ENCODE measurements at regions not wholly inside any gene's neighbourhood (a gene's known extent, or its start where the extent isn't known, plus 50 kb on each side); places are given as distances from the start of the nearest gene placed in this dataset.

DNA sequence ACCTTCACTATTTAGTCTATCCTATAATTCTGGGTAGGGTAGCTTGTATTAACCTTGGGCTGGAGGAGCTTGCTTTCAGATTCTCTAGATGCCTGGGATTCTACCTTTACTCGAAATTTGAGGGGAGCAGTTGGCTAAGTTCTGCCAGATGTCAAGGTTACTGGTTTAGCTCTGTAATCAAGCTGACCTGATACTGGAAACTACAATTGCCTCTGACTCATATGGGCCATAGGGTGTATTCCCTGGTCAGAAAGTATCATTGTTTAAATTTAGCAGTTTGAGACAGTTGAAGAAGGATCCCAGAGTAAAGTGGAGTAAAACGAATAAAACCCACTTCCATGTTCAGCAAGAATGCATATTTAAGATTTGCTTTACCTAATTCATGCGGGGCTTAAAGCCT, 337.6 kb downstream of the SPIN4 start:
- TF ChIP-seq CUX1 (CRISPR knock-in tag; IDR thresholded peaks at IDR 0.05) (no peak), UBTF (IDR thresholded peaks at IDR 0.05; ENCODE audit: borderline replicate concordance in 1 of 2, low read depth in 2 of 2, low read length in 2 of 2) (no peak), SETDB1 (IDR thresholded peaks at IDR 0.05; ENCODE audit: low read length) (no peak), SP1 (CRISPR knock-in tag; IDR thresholded peaks at IDR 0.05) (no peak), ZSCAN29 (IDR thresholded peaks at IDR 0.05) (no peak)

Data from K562 (cell line).